Neural progenitor cell (in vitro differentiated cells): ENCODE measurements at regions not wholly inside any gene's neighbourhood (a gene's known extent, or its start where the extent isn't known, plus 50 kb on each side); places are given as distances from the start of the nearest gene placed in this dataset.

Experiments used
- DNase-seq: peaks from one replicate; pipeline ENCODE4 v3.0.0-alpha.2; 2016; ENCODE audit warnings: low spot score
- H2AFZ ChIP-seq: fragments of 200-600 bp; sonication (generic); replicated peaks from 2 replicates; pipeline ENCODE4 v1.6.1; 2016; ENCODE audit warnings: antibody characterized with exemption
- H3F3A ChIP-seq: fragments of 200-600 bp; sonication (generic); 2 replicates; pipeline ENCODE4 v1.6.1; 2016; ENCODE audit warnings: antibody characterized with exemption, low read depth
- H3K27ac ChIP-seq: fragments of 200-600 bp; sonication (generic); 2 replicates; pipeline ENCODE4 v1.5.1; 2016; ENCODE audit warnings: mild to moderate bottlenecking
- H3K27me3 ChIP-seq: fragments of 200-600 bp; sonication (generic); 2 replicates; pipeline ENCODE4 v1.6.1; 2016; ENCODE audit warnings: mild to moderate bottlenecking, moderate library complexity
- H3K36me3 ChIP-seq: fragments of 200-600 bp; sonication (generic); 2 replicates; pipeline ENCODE4 v1.5.1; 2016
- H3K4me1 ChIP-seq: fragments of 200-600 bp; sonication (generic); 2 replicates; pipeline ENCODE4 v1.6.1; 2016; ENCODE audit warnings: mixed run types
- H3K4me2 ChIP-seq: fragments of 200-600 bp; sonication (generic); 2 replicates; pipeline ENCODE4 v1.6.1; 2016
- H3K4me3 ChIP-seq: fragments of 200-600 bp; sonication (generic); 2 replicates; pipeline ENCODE4 v1.5.1; 2016
- H3K79me2 ChIP-seq: fragments of 200-600 bp; sonication (generic); 2 replicates; pipeline ENCODE4 v1.6.1; 2016; ENCODE audit warnings: low read depth
- H3K9ac ChIP-seq: fragments of 200-600 bp; sonication (generic); 2 replicates; pipeline ENCODE4 v1.6.1; 2016
- H3K9me3 ChIP-seq: fragments of 200-600 bp; sonication (generic); 2 replicates; pipeline ENCODE4 v1.5.1; 2016; ENCODE audit warnings: low read depth
- H4K20me1 ChIP-seq: fragments of 200-600 bp; sonication (generic); 2 replicates; pipeline ENCODE4 v1.6.1; 2016; ENCODE audit warnings: low read depth
- H3K27ac Mint-ChIP-seq: 3 replicates; pipeline ENCODE4 v1.8.0; 2021; ENCODE audit warnings: mixed read lengths
- H3K27me3 Mint-ChIP-seq: 2 replicates; pipeline ENCODE4 v1.8.0; 2022; ENCODE audit warnings: low read depth, mild to moderate bottlenecking, inconsistent platforms, moderate library complexity, mixed read lengths; ENCODE audit not compliant: insufficient read depth
- H3K36me3 Mint-ChIP-seq: 3 replicates; pipeline ENCODE4 v1.8.0; 2021; ENCODE audit warnings: mixed read lengths
- H3K4me1 Mint-ChIP-seq: 3 replicates; pipeline ENCODE4 v1.8.0; 2021; ENCODE audit warnings: mixed read lengths
- H3K4me3 Mint-ChIP-seq: 3 replicates; pipeline ENCODE4 v1.8.0; 2021; ENCODE audit warnings: mild to moderate bottlenecking, moderate library complexity, mixed read lengths
- H3K9me3 Mint-ChIP-seq: 3 replicates; pipeline ENCODE4 v1.8.0; 2020; ENCODE audit warnings: mixed read lengths
- EZH2 ChIP-seq: fragments of 200-600 bp; sonication (generic); IDR thresholded peaks from 2 replicates; pipeline ENCODE4 v1.6.1; 2017; ENCODE audit warnings: antibody characterized with exemption, mild to moderate bottlenecking, moderate library complexity
- EZH2phosphoT487 ChIP-seq: fragments of 200-600 bp; sonication (generic); IDR thresholded peaks from 2 replicates; pipeline ENCODE4 v1.6.1; 2017; ENCODE audit warnings: antibody characterized with exemption
- TF ChIP-seq, protein P1 (sequence below): fragments of 200-600 bp; sonication (generic); IDR thresholded peaks from 2 replicates; pipeline ENCODE4 v1.5.1; 2017; ENCODE audit warnings: antibody characterized with exemption, mild to moderate bottlenecking

DNA sequence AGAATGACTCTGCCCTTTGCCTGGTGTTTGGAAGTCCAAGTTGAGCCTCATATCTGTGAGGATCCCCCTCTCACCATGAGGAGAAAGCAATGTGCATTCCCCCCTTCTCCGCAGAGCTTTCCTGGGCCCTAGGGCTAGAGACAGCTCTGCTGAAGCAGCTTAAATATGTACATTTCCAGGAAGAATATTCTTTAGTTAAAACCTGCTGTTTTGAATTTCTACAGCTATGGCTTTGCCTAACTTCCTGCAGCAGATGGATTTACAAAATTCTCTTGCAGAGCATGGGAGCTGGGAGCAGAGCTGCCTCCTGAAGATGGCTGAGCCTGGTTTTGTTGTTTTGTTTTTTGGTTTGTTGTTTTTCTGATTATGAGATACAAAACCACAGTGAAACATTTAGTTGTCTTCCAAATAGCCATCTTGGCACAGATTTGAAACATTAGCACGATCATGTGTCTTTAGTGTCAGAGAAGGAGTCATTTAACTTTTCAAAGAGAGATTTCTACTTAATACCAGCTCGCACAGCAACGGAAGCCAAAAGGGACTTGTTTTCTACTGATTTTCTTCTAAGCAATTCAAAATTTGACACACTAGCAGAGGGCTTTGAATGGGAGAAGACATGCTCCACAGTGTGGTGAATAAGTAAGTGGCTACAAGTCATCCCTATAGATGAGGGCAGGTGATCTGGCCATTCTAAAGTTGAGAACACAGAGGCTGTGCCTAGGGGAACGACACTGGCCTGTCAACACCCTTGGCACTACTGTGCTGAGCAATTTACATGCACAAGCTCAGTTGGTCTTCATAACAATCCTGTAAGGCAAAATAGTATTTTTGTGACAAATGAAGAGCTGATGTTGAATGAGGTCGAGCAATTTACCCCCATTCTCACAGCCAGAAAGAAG is 222.6 kb downstream of the MREG start:
- no peak overlapping the region for H3K4me3 Mint-ChIP-seq

GRCh38 chr2:215787565-215788178 is 225.7 kb downstream of the MREG start:
- H3K36me3 ChIP-seq: no peaks in the 10 kb centered on the region
- no peaks in the 10 kb centered on the region for H3K9me3 ChIP-seq
- H3K27me3 ChIP-seq: no peaks in the 10 kb centered on the region
- H3K4me1 ChIP-seq: peaks cover 8% of the 10 kb centered on the region
- no peaks in the 10 kb centered on the region for H3K79me2 ChIP-seq
- H3F3A ChIP-seq: no peaks in the 10 kb centered on the region
- Mint-ChIP-seq H3K9me3 (peaks cover 5% of the 10 kb centered on the region), H3K4me3 (no peak overlapping the region), H3K27me3 (peaks cover 6% of the 10 kb centered on the region), H3K4me1 (peaks cover 56% of the 10 kb centered on the region), H3K27ac (no peak overlapping the region), H3K36me3 (peaks cover 3% of the 10 kb centered on the region)
- TF ChIP-seq, protein P1, sequence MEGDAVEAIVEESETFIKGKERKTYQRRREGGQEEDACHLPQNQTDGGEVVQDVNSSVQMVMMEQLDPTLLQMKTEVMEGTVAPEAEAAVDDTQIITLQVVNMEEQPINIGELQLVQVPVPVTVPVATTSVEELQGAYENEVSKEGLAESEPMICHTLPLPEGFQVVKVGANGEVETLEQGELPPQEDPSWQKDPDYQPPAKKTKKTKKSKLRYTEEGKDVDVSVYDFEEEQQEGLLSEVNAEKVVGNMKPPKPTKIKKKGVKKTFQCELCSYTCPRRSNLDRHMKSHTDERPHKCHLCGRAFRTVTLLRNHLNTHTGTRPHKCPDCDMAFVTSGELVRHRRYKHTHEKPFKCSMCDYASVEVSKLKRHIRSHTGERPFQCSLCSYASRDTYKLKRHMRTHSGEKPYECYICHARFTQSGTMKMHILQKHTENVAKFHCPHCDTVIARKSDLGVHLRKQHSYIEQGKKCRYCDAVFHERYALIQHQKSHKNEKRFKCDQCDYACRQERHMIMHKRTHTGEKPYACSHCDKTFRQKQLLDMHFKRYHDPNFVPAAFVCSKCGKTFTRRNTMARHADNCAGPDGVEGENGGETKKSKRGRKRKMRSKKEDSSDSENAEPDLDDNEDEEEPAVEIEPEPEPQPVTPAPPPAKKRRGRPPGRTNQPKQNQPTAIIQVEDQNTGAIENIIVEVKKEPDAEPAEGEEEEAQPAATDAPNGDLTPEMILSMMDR: no peak
- TF ChIP-seq EZH2 (no peak), EZH2phosphoT487 (no peak)
- no peaks in the 10 kb centered on the region for H4K20me1 ChIP-seq
- no peak overlapping the region for H2AFZ ChIP-seq
- no peak overlapping the region for H3K4me2 ChIP-seq
- H3K27ac ChIP-seq: no peak overlapping the region
- no peak for DNase-seq
- H3K4me3 ChIP-seq: no peak overlapping the region
- H3K9ac ChIP-seq: no peak overlapping the region

More for the DNA sequence above, 222.6 kb downstream of the MREG start:
- H2AFZ ChIP-seq: no peak overlapping the region
- H3K4me3 ChIP-seq: no peak overlapping the region
- H3K79me2 ChIP-seq: no peaks in the 10 kb centered on the region
- peaks cover 36% of the 10 kb centered on the region for H3K4me1 Mint-ChIP-seq
- no peak for DNase-seq
- no peaks in the 10 kb centered on the region for H4K20me1 ChIP-seq
- no peaks in the 10 kb centered on the region for H3K27me3 ChIP-seq
- peaks cover 6% of the 10 kb centered on the region for H3K27me3 Mint-ChIP-seq
- peaks cover 8% of the 10 kb centered on the region for H3K4me1 ChIP-seq
- TF ChIP-seq, protein P1: no peak
- TF ChIP-seq EZH2: no peak
- TF ChIP-seq EZH2phosphoT487: no peak
- H3K9me3 Mint-ChIP-seq: no peaks in the 10 kb centered on the region
- H3K9me3 ChIP-seq: no peaks in the 10 kb centered on the region
- no peaks in the 10 kb centered on the region for H3K36me3 ChIP-seq
- H3K9ac ChIP-seq: no peak overlapping the region
- no peak overlapping the region for H3K4me2 ChIP-seq
- no peak overlapping the region for H3K27ac Mint-ChIP-seq
- H3K36me3 Mint-ChIP-seq: no peaks in the 10 kb centered on the region
- H3K27ac ChIP-seq: no peak overlapping the region
- no peaks in the 10 kb centered on the region for H3F3A ChIP-seq

- no peak overlapping the region for H3K4me2 ChIP-seq
- Mint-ChIP-seq H3K27ac (no peak overlapping the region), H3K27me3 (peaks cover 6% of the 10 kb centered on the region), H3K4me1 (peaks cover 59% of the 10 kb centered on the region), H3K36me3 (peaks cover 3% of the 10 kb centered on the region), H3K9me3 (peaks cover 5% of the 10 kb centered on the region), H3K4me3 (no peak overlapping the region)
- no peak for DNase-seq
- H3K27me3 ChIP-seq: no peaks in the 10 kb centered on the region
- no peak overlapping the region for H3K9ac ChIP-seq
- H3F3A ChIP-seq: no peaks in the 10 kb centered on the region
- no peak for TF ChIP-seq EZH2
- no peak for TF ChIP-seq EZH2phosphoT487
- TF ChIP-seq, protein P1: no peak
- H3K27ac ChIP-seq: no peak overlapping the region
- no peak overlapping the region for H3K4me3 ChIP-seq
- H3K9me3 ChIP-seq: no peaks in the 10 kb centered on the region
- no peaks in the 10 kb centered on the region for H3K79me2 ChIP-seq
- no peaks in the 10 kb centered on the region for H4K20me1 ChIP-seq
- H3K4me1 ChIP-seq: peaks cover 5% of the 10 kb centered on the region
- no peak overlapping the region for H2AFZ ChIP-seq
- H3K36me3 ChIP-seq: no peaks in the 10 kb centered on the region
Observed at GRCh38 chr2:215787025-215787424, 226.3 kb downstream of the MREG start.
